Fibroblast of peridontal ligament (primary cell): ENCODE measurements at regions not wholly inside any gene's neighbourhood (a gene's known extent, or its start where the extent isn't known, plus 50 kb on each side); places are given as distances from the start of the nearest gene placed in this dataset.
"Not testable (repeated sequence)": the region's sequence is repeated elsewhere in the genome, so short reads cannot be mapped to it uniquely, and the experiment has no call there.

ENCODE experiments used
- DNase-seq: peaks from one replicate; pipeline ENCODE4 v3.0.0-alpha.2; 2010; ENCODE audit errors: extremely low read depth

DNA sequence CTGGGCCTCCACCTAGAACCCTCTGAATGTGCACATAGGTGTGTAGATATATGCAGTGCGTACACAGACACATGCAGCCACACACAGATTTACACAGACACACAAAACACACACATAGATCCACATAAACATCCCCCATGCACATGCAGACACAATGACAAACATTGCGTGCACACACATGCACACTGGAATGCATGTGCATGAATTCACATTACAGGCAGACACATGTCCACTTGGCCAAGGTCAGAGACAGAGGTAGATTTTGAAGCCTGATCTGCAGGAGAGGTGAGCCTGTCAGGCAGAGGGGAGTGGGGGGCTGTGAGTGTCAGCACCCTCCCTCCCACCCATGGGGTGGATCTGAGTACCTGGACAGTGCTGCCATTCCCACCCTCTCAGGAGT lies 338.5 kb downstream of the PTPRU start:
- DNase-seq: no peak

DNA sequence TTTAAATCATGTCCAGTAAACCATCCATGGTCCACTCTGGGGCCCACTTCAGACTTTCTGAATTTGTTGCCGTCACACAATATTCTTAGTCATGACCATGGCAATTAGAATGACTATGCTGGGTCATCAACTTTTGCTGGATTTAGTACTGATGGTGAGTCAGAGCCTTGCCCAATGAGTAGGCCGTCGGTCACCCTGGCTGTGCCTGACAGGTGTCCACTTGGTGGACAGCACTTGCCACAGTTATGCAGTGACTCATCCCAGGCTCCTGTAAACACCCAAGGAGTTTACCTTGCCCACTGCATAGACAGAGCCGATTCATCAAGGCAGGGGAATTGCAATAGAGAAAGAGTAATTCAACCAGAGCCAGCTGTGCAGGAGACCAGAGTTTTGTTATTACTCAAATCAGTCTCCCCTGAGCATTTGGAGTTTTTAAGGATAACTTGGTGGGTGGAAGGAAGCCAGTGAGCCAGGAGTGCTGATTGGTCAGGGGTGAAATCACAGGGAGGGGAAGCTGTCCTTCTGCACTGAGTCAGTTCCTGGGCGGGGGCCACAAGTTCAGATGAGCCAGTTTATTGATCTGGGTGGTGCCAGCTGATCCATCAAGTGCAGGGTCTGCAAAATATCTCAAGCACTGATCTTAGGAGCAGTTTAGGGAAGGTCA lies 333.8 kb downstream of the PTPRU start:
- DNase-seq: peak; percentile 84

DNA sequence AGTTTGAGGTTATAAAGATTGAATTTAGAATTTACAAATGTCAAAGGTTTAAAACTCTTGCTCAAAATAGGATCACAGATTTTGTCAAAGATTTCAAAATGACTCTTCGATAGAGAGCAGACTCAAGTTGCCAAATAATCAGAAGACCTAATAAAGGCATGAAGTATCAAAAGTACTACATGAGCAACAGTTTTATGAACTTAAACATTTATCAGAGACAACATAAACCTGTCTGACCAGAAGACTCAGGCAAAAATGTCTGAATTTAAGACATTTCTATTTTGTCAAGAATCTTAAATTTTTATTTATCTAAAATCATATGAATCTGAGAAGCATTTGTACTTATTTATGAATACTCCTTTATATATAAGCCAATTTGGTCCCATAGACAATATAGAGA lies 330.9 kb downstream of the PTPRU start:
- DNase-seq: no peak

DNA sequence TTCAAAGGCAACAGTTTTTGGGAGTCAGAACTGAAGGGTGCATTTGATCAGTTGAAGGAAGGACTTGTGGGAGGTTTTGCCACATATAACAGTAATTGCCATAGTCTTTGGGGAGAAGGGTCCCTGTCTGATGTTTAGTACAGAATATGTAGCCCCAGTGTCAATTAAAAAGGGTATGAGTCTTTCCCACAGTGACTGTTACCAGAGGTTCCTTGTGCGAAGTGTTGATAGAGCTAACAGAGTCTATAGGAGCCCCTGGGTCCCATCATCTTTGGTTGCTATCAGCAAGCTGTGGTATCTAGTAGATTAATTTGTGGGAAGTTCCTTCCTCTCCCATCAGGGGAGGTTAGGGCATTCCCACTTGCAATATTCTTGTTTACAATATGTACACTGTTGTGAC lies 329.2 kb downstream of the PTPRU start:
- no peak for DNase-seq

DNA sequence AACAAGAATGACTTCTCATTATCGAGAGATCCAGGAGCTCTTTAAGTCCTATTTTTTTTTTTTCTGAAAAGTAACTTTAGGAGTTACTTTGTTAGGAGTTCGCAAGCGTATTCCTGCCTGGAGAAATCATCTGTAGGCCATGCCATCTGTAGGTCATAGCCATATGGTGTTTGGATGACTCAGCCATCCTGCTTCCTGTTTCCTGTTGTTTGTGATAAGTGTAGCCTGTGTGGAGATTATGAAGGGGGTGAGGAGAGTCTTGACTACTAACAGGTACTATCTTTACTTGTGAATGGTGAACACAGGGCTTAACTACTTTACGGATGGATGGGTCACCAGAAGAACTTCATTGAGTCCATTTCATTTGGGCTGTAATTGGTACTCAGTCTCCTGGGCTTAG lies 327.2 kb downstream of the PTPRU start:
- no peak for DNase-seq

DNA sequence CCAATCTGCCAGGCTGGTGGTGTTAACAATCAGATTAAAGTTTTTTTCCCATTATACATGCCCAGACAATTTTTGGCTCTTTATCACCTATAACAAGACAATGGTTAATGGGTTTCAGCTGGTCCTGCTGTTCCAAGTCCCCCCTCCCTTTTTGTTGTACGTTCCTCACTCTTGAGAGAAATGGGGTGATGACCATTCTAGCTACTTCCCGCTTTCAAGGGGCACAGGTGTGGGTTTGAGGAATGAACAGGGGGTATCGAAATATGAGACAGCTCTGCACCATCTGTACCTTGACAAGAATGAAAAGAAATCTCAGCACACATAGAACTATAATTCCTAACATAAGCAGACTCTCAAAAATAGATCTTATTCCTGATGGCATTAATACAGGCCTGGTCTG lies 326.8 kb downstream of the PTPRU start:
- DNase-seq: no peak

DNA sequence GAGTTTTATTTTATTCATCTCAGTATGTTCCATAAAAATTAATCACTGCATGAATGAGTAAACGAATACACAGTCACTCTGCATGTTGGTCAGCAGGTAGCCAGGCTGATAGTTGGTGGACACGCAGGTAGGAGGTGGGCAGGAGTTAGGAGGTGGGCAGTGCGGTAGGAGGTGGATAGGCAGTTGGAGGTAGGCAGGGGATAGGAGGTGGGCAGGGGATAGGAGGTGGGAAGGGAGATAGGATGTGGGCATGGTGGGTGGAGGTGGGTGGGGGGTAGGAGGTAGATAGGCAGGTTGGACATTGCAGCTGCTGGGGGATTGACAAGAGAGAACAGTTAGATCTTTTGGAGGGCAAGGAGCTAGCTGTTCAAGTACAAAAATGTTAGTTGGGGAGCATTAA lies 322.7 kb downstream of the PTPRU start:
- no peak for DNase-seq

DNA sequence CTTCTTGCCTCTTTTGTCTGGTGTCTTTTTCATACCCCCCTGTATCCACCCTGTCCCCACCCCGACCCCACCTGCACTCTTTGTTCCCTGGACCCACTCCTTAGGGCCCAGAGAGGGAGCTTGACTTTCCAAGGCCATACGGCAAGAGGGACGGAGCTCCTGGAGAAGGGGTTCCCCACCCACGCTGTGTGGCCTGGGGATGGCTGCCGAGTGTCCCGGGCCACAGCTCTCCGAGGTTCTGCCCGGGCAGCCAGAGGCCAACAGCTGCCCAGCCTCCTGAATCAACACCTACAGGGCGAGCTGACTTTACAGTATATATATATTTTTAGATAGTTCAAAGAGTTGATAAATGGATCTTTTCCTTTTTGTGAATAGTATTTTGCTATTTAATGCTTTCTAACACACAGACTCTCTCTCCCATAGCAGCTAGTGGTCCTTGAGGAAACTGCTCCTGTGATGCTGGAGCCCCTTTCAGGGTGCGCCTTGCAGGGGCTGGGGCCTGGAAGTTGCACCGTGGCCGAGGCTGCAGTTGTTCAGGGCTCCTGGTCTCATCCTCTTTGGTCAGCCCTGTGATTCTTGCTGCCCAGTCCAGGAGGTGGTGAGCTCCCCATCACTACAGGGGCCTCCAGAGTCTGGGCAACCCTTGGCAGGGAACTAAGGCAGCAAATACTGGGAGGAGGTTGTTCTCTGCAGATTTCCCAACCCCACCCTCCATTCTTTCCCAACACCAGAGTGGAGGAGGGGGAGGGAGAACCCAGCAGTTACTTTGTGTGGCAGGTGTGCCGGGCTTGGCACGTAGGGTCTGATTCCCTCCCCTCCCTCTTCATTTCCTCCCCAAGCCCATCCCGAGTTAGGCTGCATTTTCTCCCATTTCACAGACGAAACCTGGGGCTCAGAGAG lies 321.6 kb downstream of the PTPRU start:
- DNase-seq: no peak

DNA sequence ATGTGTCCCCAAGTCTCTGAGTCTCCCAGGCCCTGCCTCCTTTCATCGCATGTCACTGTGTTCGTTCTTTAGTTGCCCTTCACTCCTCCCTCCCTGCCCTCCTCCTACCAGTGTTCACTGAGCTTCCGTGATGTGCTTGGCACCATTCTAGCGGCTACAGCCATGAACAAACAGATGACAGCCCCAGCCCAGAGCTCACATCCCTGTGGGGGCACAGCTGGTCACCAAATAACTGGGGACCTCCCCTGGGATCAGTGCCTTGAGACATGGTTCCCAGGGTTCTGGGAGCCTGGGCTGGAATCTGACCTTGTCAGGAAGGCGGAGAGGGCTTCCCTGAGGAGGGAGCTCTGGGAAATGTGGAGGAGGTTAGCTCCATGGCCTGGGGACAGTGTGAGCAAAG lies 320.7 kb downstream of the PTPRU start:
- DNase-seq: no peak

DNA sequence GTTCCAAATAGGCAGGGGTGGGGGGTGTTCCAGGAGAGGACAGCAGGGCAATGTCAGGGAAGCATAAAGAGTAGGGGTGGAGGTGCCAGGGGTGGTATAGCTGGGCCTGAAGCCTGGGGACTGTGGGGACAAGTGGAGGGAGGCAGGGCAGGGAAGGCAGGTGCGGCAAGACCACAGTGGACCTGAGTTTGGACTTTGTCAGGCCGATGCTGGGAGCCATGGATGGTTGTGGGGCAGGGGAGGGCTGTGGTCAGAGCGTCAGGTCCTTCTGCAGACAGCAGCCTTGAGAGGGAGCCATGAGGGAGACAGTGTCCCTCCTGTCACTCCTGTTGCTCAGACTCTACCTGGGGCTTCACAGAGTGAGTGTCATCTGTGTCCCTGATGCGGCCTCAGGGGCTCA lies 320.3 kb downstream of the PTPRU start:
- no peak for DNase-seq

DNA sequence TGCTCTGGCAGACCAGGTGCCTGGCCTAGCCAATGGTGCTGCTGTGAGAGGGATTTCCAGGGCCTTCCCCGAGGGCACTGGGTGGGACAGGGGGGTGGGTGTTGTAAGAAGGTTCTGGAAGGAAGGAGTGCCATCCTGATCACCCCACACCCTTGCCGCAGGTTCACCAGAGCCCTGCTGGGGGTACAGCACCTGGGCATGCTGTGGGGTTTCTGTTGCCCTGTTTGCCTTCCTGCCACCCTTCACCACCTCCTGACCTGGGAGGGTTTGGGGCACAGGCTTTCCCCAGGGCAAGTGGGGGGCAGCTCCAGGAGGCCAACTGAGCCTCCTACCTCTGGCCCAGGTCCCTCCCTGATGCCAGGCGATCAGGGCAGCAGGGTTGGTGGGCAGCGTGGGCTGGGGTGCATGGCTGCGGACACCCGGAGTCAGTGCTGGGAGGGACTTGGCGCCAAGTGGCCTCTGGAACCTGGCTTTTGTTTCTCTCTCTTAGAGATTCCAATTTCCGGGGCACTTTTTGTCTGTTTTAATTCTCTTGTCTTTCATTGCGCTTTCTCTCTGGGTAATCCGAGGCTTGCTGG lies 318.8 kb downstream of the PTPRU start:
- no peak for DNase-seq

DNA sequence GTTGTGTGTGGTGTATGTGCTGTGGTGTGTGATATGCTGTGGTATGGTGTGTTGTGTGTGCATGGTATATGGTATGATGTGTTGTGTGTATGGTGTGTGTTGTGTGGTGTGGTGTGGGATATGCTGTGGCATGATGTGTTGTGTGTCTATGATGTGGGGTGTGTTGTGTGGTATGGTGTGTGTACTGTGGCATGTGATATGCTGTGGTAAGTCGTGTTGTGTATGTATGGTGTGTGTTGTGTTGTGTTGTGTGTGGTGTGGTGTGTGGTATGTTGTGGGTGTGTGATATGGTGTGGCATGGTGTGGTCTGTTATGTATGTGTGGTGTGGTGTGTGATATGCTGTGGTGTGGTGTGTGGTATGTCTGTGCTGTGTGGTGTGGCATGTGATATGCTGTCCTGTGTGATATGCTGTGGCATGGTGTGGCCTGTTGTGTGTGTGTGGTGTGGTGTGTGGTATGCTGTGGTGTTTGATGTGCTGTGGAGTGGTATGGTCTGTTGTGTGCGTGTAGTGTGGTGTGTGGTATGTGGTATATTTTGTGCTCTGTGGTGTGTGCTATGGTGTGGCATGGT lies 318.0 kb downstream of the PTPRU start:
- DNase-seq: no peak

DNA sequence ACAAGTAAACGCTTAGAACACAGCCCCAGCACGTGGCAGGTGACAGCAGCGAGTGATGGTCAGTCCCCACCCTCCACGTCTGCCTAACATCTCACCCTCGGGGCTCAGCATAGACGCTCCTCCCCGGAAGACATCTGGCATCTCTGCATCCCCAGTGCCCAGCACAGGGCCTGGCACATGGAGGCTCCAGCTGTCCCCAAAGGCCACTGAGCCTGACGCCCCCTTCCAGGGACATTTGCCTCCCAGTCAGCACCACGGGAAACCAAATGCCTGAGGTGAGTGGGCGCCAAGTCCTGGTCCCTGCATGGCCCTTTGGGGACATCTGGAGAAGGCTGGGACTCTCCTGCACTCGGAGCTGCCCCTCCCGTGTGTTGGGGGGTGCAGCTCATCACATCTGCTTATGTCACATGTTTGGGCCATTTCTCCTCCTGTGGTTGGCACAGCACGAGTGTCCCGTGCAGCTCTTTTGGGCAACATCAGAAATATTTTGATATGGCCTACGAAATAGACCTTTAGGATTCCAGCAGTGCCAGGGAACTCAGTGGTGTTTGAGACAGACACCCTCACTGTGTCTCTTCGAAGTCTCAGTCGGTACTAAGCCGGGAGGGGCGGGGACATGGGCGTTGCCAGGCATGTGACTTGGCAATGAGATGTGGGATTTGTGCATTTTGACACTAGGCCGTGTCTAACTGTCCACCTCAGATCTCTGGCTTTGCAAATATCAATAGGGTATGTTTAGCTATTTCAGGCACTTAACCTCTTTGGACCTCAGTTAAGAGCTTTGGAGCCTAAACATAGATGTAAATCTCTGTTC lies 315.0 kb downstream of the PTPRU start:
- DNase-seq: no peak

DNA sequence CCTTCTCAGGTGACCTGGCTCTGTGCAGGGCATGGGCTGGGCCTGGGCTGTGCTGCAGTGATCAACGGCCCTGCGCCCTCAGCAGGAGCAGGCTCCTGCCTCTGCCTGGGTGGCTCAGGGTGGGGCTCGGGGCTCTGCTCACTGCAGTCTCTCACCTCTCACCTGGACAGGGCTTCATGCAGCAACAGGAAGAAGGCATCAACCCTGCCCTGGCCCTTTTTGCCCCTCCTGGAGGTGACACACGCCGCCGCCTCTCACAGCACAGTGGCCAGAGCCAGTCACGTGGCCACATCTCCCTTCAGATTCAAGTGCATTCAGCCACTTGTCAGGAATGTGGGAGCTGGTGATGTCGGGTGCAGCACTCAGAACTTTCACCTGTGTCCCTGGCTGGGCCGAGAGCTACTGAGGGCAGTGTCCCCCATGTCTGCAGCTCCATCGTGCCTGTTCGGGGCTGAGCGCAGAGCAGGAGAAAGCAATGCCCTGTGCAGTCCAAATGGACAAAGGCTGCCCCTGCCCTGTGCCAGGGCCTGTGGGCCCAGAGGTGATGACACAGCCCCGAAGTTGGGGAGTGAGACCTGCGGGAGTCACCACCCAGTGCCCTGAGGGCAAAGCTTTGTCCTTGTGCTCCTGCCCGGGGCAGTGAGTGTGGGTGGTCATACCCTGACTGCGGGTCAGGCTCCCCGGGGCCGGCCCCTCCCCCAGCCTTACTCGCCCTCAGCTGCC lies 314.0 kb downstream of the PTPRU start:
- no peak for DNase-seq

DNA sequence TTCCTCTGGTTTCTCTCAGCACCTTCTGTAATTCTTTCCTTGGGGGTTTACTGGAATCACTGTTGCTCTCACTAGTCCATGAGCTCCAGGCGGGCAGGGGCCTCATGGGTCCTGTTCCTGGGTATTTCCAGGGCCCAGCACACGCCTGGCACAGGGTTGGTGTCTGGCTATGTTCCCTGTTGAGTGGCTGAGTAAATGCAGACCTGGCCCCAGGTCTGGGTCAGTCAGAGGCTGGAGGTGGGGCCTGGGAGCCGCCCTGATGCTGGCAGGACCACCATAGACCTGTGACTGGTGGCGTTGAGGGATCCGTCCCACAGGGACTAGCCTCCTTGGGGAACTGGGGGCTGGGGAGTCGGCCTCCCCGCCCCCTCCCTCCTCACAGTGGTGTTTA lies 313.4 kb downstream of the PTPRU start:
- not testable (repeated sequence) for DNase-seq

DNA sequence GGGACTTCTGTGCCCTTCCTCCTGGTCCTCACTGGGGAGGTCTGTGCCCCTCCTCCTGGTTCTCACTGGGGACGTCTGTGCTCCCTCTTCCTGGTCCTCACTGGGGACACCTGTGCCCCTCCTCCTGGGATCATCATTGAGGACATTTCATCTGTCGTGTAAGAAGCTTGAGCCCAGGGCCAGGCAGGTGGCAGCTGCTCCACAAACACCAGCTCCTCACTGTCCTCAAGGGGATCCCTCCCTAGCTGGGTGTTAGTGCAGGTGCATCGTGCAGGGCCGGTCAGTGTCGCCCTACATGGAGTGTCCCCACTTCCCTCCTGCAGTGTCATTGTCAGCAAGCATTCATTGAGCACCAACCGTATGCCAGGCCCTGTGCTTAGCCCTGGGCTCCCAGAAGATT lies 312.7 kb downstream of the PTPRU start:
- DNase-seq: no peak

DNA sequence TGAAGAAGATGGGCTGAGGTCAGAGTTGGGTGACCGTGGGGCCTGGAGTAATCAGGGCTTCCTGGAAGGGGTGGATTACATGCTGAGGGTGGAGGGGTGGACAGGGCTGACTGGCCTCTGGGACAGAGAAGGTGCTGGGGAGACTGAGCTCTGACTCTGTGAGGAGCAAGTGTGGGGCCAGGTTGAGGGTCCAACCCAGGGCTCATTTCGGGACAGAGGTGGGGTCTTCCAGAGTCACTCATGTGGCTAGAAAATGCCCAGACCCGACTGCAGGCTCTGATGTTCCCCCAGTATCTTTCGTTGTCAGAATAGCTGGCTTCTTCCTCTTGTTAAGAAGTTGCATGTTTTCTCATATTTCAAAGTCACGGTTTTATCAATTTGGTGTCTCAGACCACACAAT lies 311.8 kb downstream of the PTPRU start:
- no peak for DNase-seq

DNA sequence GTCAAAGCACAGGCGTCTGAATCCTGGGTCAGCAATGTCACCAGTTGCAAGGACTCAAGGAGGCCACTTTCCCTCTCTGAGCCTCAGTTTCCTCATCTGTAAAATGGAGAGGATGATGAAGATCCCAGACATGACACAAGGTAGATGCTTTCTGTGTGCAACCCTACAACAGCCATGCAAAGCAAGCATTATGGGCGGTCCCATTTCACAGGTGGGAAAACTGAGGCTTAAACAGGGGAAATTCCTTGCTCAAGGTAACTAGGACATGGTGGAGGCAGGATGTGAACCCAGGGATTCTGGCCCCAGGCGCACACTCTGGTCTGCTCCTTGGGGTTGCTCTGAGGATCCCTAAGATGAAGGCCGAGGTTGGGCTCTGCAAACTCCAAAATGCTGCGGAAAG lies 311.0 kb downstream of the PTPRU start:
- DNase-seq: no peak

DNA sequence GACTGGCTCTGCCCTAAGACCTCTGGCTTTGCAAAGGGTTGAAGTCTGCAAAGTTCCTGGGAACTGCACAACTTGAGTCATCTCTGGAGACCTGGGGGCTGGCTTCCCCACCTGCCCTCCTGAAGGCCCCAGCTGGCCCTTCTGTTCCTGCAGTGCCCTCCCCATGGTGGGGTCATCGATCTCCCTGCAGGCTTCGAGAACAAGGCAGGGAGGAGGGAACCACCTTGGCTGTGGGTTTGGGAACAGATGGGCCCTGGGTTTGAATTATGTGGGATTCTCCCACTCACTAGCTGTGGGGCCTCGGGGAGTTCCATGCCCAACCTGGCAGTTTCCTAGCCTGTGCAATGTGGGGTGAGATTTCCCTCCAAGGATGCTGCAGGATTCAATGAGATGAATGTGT lies 310.2 kb downstream of the PTPRU start:
- DNase-seq: no peak

DNA sequence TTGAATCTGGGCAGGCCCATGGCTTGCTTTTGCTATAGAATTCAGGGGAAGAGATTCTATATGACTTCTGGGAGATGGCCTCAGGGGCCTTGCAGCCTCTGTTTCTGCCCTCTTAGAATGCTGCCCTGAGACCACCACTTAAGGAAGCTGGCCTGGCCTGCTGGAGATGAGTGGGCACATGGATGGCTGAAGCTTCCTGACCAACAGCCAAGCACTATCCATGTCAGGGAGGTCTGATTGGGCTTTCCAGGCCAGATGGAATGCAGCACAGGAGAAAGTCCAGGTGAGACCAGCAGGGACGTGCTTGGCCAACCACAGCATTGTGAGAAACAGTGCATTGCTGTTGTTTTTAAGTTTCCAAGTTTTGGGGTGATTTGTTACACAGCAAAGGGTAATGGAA lies 308.1 kb downstream of the PTPRU start:
- DNase-seq: no peak

DNA sequence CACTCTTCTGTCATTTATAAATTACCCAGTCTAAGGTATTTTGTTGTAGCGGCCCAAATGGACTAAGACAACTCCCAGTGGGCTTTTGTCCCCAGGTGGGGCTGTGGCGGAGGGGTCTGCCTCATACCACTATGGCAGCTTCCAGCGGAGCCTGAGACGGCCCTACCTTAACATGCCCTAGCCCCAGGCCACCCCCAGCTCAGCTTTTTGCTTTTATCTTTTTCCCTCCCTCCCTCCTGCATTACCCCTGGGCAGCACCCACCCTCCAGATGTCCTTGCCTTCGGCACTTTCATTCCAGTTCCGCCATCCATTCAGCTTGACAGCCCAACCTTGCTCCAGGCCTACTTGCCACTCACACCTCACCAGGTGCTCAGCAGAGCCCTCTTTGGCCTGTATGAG lies 307.3 kb downstream of the PTPRU start:
- DNase-seq: no peak
